Fibroblast of pulmonary artery (primary cell): ENCODE measurements at regions not wholly inside any gene's neighbourhood (a gene's known extent, or its start where the extent isn't known, plus 50 kb on each side); places are given as distances from the start of the nearest gene placed in this dataset.

ENCODE experiments used
- DNase-seq: peaks from one replicate; pipeline ENCODE4 v3.0.0-alpha.2; 2010; ENCODE audit warnings: low read depth
- H3K4me3 ChIP-seq: replicated peaks from 2 replicates; pipeline ENCODE4 v1.5.1; 2011; ENCODE audit warnings: low read depth, mild to moderate bottlenecking, control low read depth, low read length, moderate library complexity
- TF ChIP-seq, protein P1 (sequence below): IDR thresholded peaks from 2 replicates; pipeline ENCODE4 v1.5.1; 2011; ENCODE audit warnings: mild to moderate bottlenecking, control low read depth, low read length, inconsistent platforms; ENCODE audit errors: missing control alignments

DNA sequence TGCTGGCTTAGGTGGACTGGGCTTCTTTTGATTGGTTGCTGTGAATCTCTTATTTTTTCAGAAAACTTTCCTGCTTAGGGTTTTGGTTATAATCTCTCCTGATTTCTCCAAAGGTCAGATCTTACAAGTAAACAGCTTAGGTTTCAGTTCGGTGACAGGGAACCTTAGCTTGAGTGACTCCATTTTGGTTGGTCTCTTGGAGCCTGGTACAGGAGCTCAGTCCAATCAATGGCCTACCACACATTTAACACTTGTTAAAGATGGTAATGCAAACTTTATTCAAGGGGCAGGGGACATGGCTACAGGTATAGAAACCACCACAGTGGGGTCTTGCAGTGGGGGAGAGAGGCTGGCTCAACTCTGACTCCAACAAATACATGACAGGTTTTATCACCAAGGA lies 180.9 kb upstream of the THBS1 start:
- no peak for DNase-seq
- TF ChIP-seq, protein P1, sequence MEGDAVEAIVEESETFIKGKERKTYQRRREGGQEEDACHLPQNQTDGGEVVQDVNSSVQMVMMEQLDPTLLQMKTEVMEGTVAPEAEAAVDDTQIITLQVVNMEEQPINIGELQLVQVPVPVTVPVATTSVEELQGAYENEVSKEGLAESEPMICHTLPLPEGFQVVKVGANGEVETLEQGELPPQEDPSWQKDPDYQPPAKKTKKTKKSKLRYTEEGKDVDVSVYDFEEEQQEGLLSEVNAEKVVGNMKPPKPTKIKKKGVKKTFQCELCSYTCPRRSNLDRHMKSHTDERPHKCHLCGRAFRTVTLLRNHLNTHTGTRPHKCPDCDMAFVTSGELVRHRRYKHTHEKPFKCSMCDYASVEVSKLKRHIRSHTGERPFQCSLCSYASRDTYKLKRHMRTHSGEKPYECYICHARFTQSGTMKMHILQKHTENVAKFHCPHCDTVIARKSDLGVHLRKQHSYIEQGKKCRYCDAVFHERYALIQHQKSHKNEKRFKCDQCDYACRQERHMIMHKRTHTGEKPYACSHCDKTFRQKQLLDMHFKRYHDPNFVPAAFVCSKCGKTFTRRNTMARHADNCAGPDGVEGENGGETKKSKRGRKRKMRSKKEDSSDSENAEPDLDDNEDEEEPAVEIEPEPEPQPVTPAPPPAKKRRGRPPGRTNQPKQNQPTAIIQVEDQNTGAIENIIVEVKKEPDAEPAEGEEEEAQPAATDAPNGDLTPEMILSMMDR: no peak
- H3K4me3 ChIP-seq: no peak overlapping the region

DNA sequence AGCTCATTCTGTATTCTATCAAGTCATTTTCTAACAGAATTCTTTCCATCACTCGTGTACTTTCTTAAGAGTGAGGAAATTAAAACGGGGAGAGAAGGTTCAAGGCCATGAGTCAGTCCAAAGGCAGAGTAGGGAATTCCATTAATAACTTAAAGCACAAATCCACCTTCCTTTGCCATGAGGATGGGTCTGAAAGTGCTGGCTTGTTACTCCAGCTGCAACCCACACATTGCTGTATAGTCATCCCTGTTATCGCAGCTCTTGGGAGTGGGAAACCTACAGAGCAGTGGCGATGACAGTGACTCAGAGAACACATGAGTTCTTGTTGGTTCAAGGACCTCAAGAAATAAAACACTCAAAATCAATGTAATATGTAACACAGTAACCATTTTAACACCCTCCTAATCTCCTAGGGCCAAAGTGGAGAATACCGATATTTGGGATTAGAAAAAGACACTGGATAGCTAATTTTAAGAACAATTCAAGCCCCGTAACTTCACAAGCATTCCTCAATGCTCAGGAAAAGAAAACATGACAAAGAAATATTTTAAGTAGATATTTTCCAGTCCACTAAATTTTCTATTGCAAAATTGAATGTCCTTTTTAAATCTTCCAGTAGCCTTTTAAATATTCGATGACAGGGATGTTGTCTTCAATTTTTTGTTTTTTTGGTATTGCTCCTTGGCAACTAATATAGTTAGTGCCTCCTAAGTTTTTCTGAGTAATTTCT lies 179.9 kb upstream of the THBS1 start:
- H3K4me3 ChIP-seq: no peak overlapping the region
- TF ChIP-seq, protein P1: no peak
- DNase-seq: peak; percentile 80

DNA sequence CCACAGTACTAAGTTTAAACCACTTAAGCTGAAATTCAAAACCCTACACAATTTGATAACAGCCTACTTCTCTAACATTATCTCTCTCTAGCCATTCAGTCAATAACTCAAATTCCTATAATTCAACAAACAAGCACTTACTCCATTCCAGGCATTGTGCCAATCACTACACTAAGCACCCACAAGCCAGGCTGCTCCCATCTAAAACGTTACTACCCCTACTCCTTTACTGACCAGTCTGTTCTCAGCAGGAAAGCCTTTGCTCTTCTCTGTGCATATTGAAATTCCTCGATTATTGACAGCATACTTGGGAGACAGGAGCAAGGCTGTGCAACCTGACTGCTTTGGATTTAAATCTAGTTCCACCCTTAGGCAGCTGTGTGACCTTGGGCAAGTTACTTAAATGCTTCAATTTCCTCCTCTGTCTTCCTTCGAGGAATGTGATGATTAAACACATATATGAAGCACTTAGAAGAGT lies 177.2 kb upstream of the THBS1 start:
- H3K4me3 ChIP-seq: no peak overlapping the region
- DNase-seq: peak; percentile 80
- TF ChIP-seq, protein P1: no peak

DNA sequence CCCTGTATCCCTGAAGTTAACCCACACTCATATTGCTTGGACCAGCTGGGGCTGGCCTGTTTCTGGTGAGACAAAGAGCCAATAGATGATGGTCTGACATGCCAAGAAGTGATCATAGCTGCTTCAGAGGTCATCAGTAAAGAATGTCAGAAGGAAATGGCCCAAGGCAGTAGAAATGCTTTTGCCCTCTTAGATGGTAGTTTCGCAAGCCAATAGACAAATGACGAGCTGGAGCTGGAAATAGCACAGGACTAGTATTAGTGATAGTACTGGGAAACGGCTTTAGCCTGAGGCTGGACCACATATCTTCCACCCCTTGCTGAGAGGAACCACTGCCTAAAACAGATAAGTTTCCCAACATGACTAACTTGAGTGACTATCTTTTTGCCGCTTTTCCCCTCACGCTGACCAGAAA lies 176.1 kb upstream of the THBS1 start:
- DNase-seq: peak; percentile 97
- TF ChIP-seq, protein P1: no peak
- no peak overlapping the region for H3K4me3 ChIP-seq

DNA sequence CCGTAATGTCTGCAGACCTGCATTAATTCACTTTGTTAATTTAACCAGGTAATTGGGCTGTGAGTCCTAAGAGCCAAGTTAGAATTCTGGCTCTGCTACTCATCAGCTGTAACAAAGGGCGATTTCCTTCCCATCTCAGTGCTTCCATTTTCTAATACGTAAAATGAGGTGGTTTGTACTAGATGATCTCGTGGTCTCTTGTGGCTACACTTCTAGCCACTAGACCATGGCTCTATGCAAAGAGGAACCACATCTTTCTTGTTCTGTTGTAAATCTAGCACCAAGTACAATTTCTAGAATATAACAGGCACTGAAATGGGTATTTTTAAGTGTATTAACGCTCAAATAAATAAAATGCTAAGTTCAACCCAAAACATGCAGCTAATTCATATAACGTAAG lies 174.4 kb upstream of the THBS1 start:
- no peak for DNase-seq
- H3K4me3 ChIP-seq: no peak overlapping the region
- TF ChIP-seq, protein P1: no peak

DNA sequence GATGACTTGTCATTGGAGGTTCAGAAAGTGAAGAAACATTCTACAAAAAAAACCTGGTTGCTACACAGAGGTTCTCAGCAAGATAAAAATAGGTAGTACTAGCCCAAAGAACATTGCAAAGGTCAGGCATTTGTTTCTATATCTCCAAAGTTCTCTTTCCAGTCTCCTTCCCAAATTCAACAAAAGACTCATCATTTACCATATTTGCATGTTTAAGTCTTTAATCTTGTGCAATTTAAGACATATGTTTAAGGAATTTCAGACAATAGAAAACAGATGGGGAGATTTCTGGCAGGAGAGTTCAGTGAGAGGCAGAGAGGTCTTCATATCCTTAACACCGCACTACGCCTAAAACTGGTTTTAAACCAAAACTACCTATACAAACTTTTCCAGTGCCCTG lies 173.8 kb upstream of the THBS1 start:
- DNase-seq: peak; percentile 16
- TF ChIP-seq, protein P1: no peak
- H3K4me3 ChIP-seq: no peak overlapping the region
